Stomach (tissue), 8 donors: ENCODE measurements at regions not wholly inside any gene's neighbourhood (a gene's known extent, or its start where the extent isn't known, plus 50 kb on each side); places are given as distances from the start of the nearest gene placed in this dataset.

Experiments
- DNase-seq, 2 donors: peaks; one replicate each; pipeline versions ENCODE4 v3.0.0 to v3.0.0-alpha.2; 2013 to 2019
- H3K27ac ChIP-seq, 5 donors: fragments of 200-600 bp in 4 of 5; sonication (generic) in 4 of 5; one replicate each; pipeline ENCODE4 v1.5.1; 2013 to 2019; ENCODE audit warnings: mild to moderate bottlenecking in 1 of 5, moderate library complexity in 1 of 5
- H3K27me3 ChIP-seq, 3 donors: fragments of 200-600 bp; sonication (generic); one replicate each; pipeline ENCODE4 v1.5.1; 2017 to 2019; ENCODE audit warnings: mixed run types in 1 of 3
- H3K36me3 ChIP-seq, 4 donors: fragments of 200-600 bp; sonication (generic); 1 replicate in 3 of 4; 2 replicates in 1 of 4; pipeline ENCODE4 v1.5.1; 2016 to 2019
- H3K4me1 ChIP-seq, 4 donors: fragments of 200-600 bp; sonication (generic); one replicate each; pipeline ENCODE4 v1.5.1; 2016 to 2019
- H3K4me3 ChIP-seq, 4 donors: fragments of 200-600 bp; sonication (generic) in 3 of 4; one replicate each; pipeline ENCODE4 v1.5.1; 2016 to 2019; ENCODE audit warnings: mild to moderate bottlenecking in 1 of 4
- H3K9me3 ChIP-seq, 4 donors: fragments of 200-600 bp; sonication (generic); one replicate each; pipeline ENCODE4 v1.5.1; 2016 to 2019
- CTCF ChIP-seq, 7 experiments: fragments of 450-650 bp in 4 of 7; fragments of 200-600 bp in 3 of 7; sonication (generic) in 3 of 7; IDR thresholded peaks; one replicate each; pipeline ENCODE4 v1.5.1; 2016 to 2019; ENCODE audit warnings: antibody characterized with exemption in 7 of 7, control low read depth in 2 of 7, mild to moderate bottlenecking in 1 of 7
- EP300 ChIP-seq: sonication (generic); formaldehyde crosslinking; IDR thresholded peaks from one replicate; pipeline ENCODE4 v1.6.1; 2017; ENCODE audit warnings: antibody characterized with exemption
- POLR2A ChIP-seq, 4 donors: fragments of 450-650 bp; IDR thresholded peaks; one replicate each; pipeline ENCODE4 v1.6.1; 2016; ENCODE audit warnings: antibody characterized with exemption in 4 of 4, control low read depth in 2 of 4, mild to moderate bottlenecking in 1 of 4, moderate library complexity in 1 of 4
- POLR2AphosphoS5 ChIP-seq, 3 donors: sonication (generic); formaldehyde crosslinking; IDR thresholded peaks; one replicate each; pipeline ENCODE4 v1.6.1; 2016; ENCODE audit warnings: antibody characterized with exemption in 3 of 3
- WGBS, 5 donors: extraction: QIAGEN DNeasy Blood & Tissue Kit in 3 of 5; methylation state at CpG; one replicate each; pipeline versions ENCODE4 v1.1.5 to v1.1.7; 2013 to 2018; 5-methylcytosine and 5-hydroxymethylcytosine counted together
- intact Hi-C: fragments of 100-400 bp; cut with DNase I; formaldehyde crosslinking; loops from one replicate; pipeline ENCODE4 v1.15.1; 2023; ENCODE audit warnings: low total_unique reads
- donor health status: healthy with polysubstance abuse.
- donor health status: Bipolar disorder and iron deficiency.
- donor health status: healthy.

GRCh38 chr6:147831356-147831755 is 322.9 kb downstream of the SAMD5 start:
- WGBS, 5 donors: 71 to 89% (median 84%) methylated on average over 2 of the region's 2 CpGs
- no peaks in the 10 kb centered on the region for H3K27me3 ChIP-seq
- H3K27ac ChIP-seq: no peak overlapping the region
- intact Hi-C loops: no loop called here
- H3K36me3 ChIP-seq: no peaks in the 10 kb centered on the region
- no peak overlapping the region for H3K4me3 ChIP-seq
- no peak for DNase-seq
- peaks cover 0 to 6% (median 0%) of the 10 kb centered on the region in 4 donors for H3K4me1 ChIP-seq
- H3K9me3 ChIP-seq: no peaks in the 10 kb centered on the region
- TF ChIP-seq CTCF (IDR thresholded peaks at IDR 0.05) (no peak), EP300 (no peak), POLR2AphosphoS5 (IDR thresholded peaks at IDR 0.05) (no peak), POLR2A (IDR thresholded peaks at IDR 0.05) (no peak)

GRCh38 chr6:147833607-147834006 is 325.1 kb downstream of the SAMD5 start:
- no peak for TF ChIP-seq EP300
- no peak for TF ChIP-seq POLR2AphosphoS5 (IDR thresholded peaks at IDR 0.05)
- no peak for TF ChIP-seq POLR2A (IDR thresholded peaks at IDR 0.05)
- H3K4me3 ChIP-seq: no peak overlapping the region
- no peak for DNase-seq
- no peaks in the 10 kb centered on the region for H3K4me1 ChIP-seq
- H3K36me3 ChIP-seq: no peaks in the 10 kb centered on the region
- no peaks in the 10 kb centered on the region for H3K9me3 ChIP-seq
- no peak overlapping the region for H3K27ac ChIP-seq
- intact Hi-C loops: no loop called here
- H3K27me3 ChIP-seq: no peaks in the 10 kb centered on the region
- 75 to 88% (median 83%) methylated on average over 1 of the region's 1 CpG for WGBS, 5 donors

GRCh38 chr6:147834084-147834776 is 325.7 kb downstream of the SAMD5 start:
- no peak overlapping the region for H3K27ac ChIP-seq
- no peak overlapping the region for H3K4me3 ChIP-seq
- H3K9me3 ChIP-seq: no peaks in the 10 kb centered on the region
- DNase-seq: no peak
- no peaks in the 10 kb centered on the region for H3K4me1 ChIP-seq
- no peak for TF ChIP-seq POLR2A (IDR thresholded peaks at IDR 0.05)
- no peak for TF ChIP-seq POLR2AphosphoS5 (IDR thresholded peaks at IDR 0.05)
- TF ChIP-seq EP300: no peak
- TF ChIP-seq CTCF (IDR thresholded peaks at IDR 0.05): no peak
- intact Hi-C loops: no loop called here
- no peaks in the 10 kb centered on the region for H3K27me3 ChIP-seq
- H3K36me3 ChIP-seq: no peaks in the 10 kb centered on the region
- WGBS, 5 donors: 80 to 90% (median 85%) methylated on average over 7 of the region's 7 CpGs

GRCh38 chr6:147837540-147837939 is 329.1 kb downstream of the SAMD5 start:
- Histone ChIP-seq H3K4me3 (no peak overlapping the region), H3K36me3 (no peaks in the 10 kb centered on the region), H3K4me1 (peaks cover 0 to 5% (median 0%) of the 10 kb centered on the region in 4 donors), H3K27ac (no peak overlapping the region), H3K9me3 (no peaks in the 10 kb centered on the region), H3K27me3 (no peaks in the 10 kb centered on the region)
- intact Hi-C loops: no loop called here
- DNase-seq: no peak
- TF ChIP-seq EP300: no peak
- TF ChIP-seq CTCF (IDR thresholded peaks at IDR 0.05): no peak
- TF ChIP-seq POLR2AphosphoS5 (IDR thresholded peaks at IDR 0.05): no peak
- no peak for TF ChIP-seq POLR2A (IDR thresholded peaks at IDR 0.05)
- WGBS, 5 donors: 88 to 97% (median 95%) methylated on average over 4 of the region's 4 CpGs
